Osteocyte (in vitro differentiated cells): ENCODE measurements at regions not wholly inside any gene's neighbourhood (a gene's known extent, or its start where the extent isn't known, plus 50 kb on each side); places are given as distances from the start of the nearest gene placed in this dataset.

ENCODE experiments used
- DNase-seq: peaks from one replicate; pipeline ENCODE4 v3.0.0; 2021; ENCODE audit warnings: mixed read lengths; ENCODE audit not compliant: unreplicated experiment; ENCODE audit errors: extremely low spot score
- H3K27ac Mint-ChIP-seq: one replicate; pipeline ENCODE4 v1.8.0; 2021; ENCODE audit warnings: mild to moderate bottlenecking, mixed read lengths; ENCODE audit not compliant: unreplicated experiment
- H3K27me3 Mint-ChIP-seq: one replicate; pipeline ENCODE4 v1.8.0; 2021; ENCODE audit warnings: mixed read lengths; ENCODE audit not compliant: unreplicated experiment
- H3K36me3 Mint-ChIP-seq: one replicate; pipeline ENCODE4 v1.8.0; 2021; ENCODE audit warnings: mixed read lengths; ENCODE audit not compliant: unreplicated experiment
- H3K4me1 Mint-ChIP-seq: one replicate; pipeline ENCODE4 v1.8.0; 2021; ENCODE audit warnings: mixed read lengths; ENCODE audit not compliant: unreplicated experiment
- H3K4me3 Mint-ChIP-seq: one replicate; pipeline ENCODE4 v1.8.0; 2021; ENCODE audit warnings: mild to moderate bottlenecking, moderate library complexity, mixed read lengths; ENCODE audit not compliant: unreplicated experiment
- H3K9me3 Mint-ChIP-seq: one replicate; pipeline ENCODE4 v1.8.0; 2021; ENCODE audit warnings: mixed read lengths; ENCODE audit not compliant: unreplicated experiment
- TF ChIP-seq, protein P1 (sequence below): fragments of 200-600 bp; sonication (generic); IDR thresholded peaks from 2 replicates; pipeline ENCODE4 v1.5.0; 2021; ENCODE audit warnings: antibody characterized with exemption, mild to moderate bottlenecking, moderate library complexity

DNA sequence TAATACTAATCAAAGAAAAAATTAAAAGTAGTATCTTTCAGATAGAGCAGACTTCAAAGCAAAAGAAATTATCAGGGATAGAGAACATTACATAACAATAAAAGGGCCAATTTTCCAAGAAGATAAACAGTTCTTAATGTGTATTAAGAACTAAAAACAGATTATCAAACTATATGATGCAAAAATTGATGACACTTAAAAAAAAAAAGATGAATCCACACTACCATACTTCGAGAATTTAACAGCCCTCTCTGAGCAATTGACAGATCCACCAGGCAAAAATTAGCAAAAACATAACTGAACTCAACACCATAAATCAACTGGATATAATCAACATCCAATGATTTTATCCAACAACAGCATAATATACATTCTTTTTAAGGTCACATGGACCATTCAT is 686.5 kb downstream of the LRFN5 start:
- DNase-seq: no peak

DNA sequence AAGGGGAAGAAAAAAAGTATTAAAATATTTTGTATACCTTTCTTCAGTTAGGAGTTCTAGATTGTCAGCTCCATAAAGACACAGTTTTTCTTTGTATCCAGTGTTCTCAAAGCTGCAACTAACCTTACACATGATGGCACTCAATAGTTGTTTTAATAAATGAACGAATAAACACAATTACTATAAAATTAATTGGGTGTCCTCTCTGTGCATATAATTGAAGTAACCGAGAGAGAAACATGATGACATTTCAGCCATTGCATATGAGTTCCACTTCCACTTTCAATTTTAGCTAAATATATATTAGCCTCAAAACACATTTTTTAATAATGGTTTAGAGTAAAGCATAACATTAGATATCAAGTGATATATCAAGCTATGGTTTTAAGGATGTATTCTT is 671.2 kb downstream of the LRFN5 start:
- Mint-ChIP-seq H3K36me3 (no peaks in the 10 kb centered on the region), H3K27ac (no peak overlapping the region), H3K4me1 (no peaks in the 10 kb centered on the region), H3K27me3 (no peaks in the 10 kb centered on the region), H3K9me3 (peaks cover 11% of the 10 kb centered on the region), H3K4me3 (no peak overlapping the region)
- no peak for DNase-seq
- TF ChIP-seq, protein P1, sequence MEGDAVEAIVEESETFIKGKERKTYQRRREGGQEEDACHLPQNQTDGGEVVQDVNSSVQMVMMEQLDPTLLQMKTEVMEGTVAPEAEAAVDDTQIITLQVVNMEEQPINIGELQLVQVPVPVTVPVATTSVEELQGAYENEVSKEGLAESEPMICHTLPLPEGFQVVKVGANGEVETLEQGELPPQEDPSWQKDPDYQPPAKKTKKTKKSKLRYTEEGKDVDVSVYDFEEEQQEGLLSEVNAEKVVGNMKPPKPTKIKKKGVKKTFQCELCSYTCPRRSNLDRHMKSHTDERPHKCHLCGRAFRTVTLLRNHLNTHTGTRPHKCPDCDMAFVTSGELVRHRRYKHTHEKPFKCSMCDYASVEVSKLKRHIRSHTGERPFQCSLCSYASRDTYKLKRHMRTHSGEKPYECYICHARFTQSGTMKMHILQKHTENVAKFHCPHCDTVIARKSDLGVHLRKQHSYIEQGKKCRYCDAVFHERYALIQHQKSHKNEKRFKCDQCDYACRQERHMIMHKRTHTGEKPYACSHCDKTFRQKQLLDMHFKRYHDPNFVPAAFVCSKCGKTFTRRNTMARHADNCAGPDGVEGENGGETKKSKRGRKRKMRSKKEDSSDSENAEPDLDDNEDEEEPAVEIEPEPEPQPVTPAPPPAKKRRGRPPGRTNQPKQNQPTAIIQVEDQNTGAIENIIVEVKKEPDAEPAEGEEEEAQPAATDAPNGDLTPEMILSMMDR: no peak

More for the DNA sequence above, 686.5 kb downstream of the LRFN5 start:
- Mint-ChIP-seq H3K4me3 (no peak overlapping the region), H3K4me1 (no peaks in the 10 kb centered on the region), H3K9me3 (peaks cover 5% of the 10 kb centered on the region), H3K27ac (no peak overlapping the region), H3K27me3 (no peaks in the 10 kb centered on the region), H3K36me3 (no peaks in the 10 kb centered on the region)
- TF ChIP-seq, protein P1: no peak

DNA sequence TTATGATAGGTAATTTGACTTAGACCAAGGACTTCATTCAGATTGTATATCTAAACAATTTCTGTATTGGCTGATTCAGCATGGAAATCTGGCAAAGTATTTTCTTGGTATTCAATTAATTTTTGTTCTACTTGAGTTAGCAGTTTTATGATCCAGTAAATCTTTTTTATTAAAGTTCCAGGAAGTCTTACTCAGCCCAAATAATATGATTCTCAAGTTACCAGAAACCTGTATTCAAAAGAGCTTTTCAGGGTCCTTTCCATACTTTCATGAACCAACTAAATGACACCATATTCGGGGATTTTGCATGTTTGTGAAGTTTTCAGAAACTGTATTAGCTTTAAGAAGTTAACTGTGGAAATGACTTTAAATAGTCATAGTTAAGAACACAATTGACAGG is 662.6 kb downstream of the LRFN5 start:
- TF ChIP-seq, protein P1: no peak
- Mint-ChIP-seq H3K4me3 (no peak overlapping the region), H3K27ac (no peak overlapping the region), H3K4me1 (no peaks in the 10 kb centered on the region), H3K27me3 (no peaks in the 10 kb centered on the region), H3K36me3 (no peaks in the 10 kb centered on the region), H3K9me3 (peaks cover 6% of the 10 kb centered on the region)
- DNase-seq: no peak

DNA sequence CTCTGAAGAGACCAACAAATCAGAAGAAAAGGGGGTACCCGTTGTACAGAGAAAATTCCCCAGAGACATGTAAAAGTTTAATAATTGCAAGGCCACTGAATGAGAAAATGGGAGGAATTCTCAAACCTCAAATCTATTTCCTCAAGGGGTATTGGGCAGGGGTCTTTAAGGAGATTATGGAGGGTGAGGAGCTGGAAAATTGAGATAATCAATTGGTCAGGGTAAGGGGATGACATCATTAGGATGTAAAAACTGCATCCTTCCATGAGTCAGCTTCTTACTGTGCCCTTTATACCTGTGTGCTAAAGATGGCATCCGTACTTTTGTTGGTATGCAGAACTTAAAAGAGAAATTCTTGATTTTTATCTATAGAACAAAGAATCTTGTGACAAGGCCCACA is 641.5 kb downstream of the LRFN5 start:
- no peak overlapping the region for H3K4me3 Mint-ChIP-seq
- no peaks in the 10 kb centered on the region for H3K4me1 Mint-ChIP-seq
- H3K27ac Mint-ChIP-seq: no peak overlapping the region
- H3K9me3 Mint-ChIP-seq: peaks cover 3% of the 10 kb centered on the region
- no peaks in the 10 kb centered on the region for H3K27me3 Mint-ChIP-seq
- no peak for DNase-seq
- TF ChIP-seq, protein P1: no peak
- no peaks in the 10 kb centered on the region for H3K36me3 Mint-ChIP-seq

DNA sequence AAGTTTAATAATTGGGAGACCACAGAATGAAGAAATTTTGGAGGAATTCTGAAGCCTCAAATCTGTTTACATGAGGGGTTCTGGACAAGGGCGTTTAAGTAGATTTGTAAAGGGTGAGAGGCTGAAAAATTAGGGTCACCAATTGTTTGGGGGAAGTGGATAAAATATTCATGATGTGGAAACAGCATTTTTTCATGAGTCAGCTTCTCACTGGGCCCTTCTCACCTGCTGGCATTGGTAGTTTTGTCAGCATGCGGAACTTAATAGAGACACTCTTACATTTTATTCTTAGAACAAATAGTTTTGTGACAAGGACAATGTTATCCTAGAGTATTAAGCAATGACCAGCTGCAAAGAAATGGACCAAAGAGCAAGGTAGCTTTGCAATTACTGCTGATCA is 634.4 kb downstream of the LRFN5 start:
- DNase-seq: no peak
- no peak overlapping the region for H3K27ac Mint-ChIP-seq
- no peaks in the 10 kb centered on the region for H3K36me3 Mint-ChIP-seq
- H3K9me3 Mint-ChIP-seq: peaks cover 7% of the 10 kb centered on the region
- no peaks in the 10 kb centered on the region for H3K4me1 Mint-ChIP-seq
- no peaks in the 10 kb centered on the region for H3K27me3 Mint-ChIP-seq
- TF ChIP-seq, protein P1: no peak
- no peak overlapping the region for H3K4me3 Mint-ChIP-seq
